CD4-positive, alpha-beta memory T cell (primary cell): ENCODE measurements at regions not wholly inside any gene's neighbourhood (a gene's known extent, or its start where the extent isn't known, plus 50 kb on each side); places are given as distances from the start of the nearest gene placed in this dataset.

Experiments used
- CTCF ChIA-PET: fragments of 350-600 bp; sonication (Branson Sonifier 250); formaldehyde crosslinking; loops from one replicate; lab custom pipeline; 2021; ENCODE audit warnings: inconsistent platforms; ENCODE audit not compliant: partially characterized antibody; lab: Charles Lee
- POLR2A ChIA-PET: fragments of 350-600 bp; sonication (Branson Sonifier 250); formaldehyde crosslinking; loops from one replicate; lab custom pipeline; 2021; ENCODE audit not compliant: partially characterized antibody; lab: Charles Lee
- DNase-seq, 5 donors: peaks; one replicate each; pipeline versions ENCODE4 v3.0.0 to v3.0.0-alpha.2; 2020 to 2022; ENCODE audit warnings: mixed read lengths in 1 of 5
- H3K27ac ChIP-seq: one replicate; pipeline ENCODE4 v1.7.0; 2013; ENCODE audit warnings: low read depth, low read length
- H3K27me3 ChIP-seq: 2 replicates; pipeline ENCODE4 v1.7.0; 2013; ENCODE audit warnings: mild to moderate bottlenecking, low read length, moderate library complexity; ENCODE audit not compliant: insufficient read depth
- H3K36me3 ChIP-seq: 2 replicates; pipeline ENCODE4 v1.7.0; 2013; ENCODE audit warnings: mild to moderate bottlenecking, low read length, moderate library complexity; ENCODE audit not compliant: insufficient read depth
- H3K4me1 ChIP-seq: 2 replicates; pipeline ENCODE4 v1.7.0; 2013; ENCODE audit warnings: mild to moderate bottlenecking, low read length, moderate library complexity; ENCODE audit not compliant: insufficient read depth
- H3K4me3 ChIP-seq, 2 donors: one replicate each; pipeline ENCODE4 v1.7.0; 2013; ENCODE audit warnings: low read length in 2 of 2, mild to moderate bottlenecking in 1 of 2
- H3K9me3 ChIP-seq, 2 donors: one replicate each; pipeline ENCODE4 v1.7.0; 2013; ENCODE audit warnings: low read length in 2 of 2, control low read depth in 1 of 2; ENCODE audit not compliant: control insufficient read depth in 1 of 2
- H3K27ac Mint-ChIP-seq, 7 donors: one replicate each; pipeline ENCODE4 v1.8.0; 2020 to 2021; ENCODE audit warnings: mixed read lengths in 7 of 7, mild to moderate bottlenecking in 6 of 7, inconsistent platforms in 3 of 7, moderate library complexity in 3 of 7
- H3K27me3 Mint-ChIP-seq, 2 donors: one replicate each; pipeline ENCODE4 v1.8.0; 2020 to 2021; ENCODE audit warnings: mixed read lengths in 2 of 2
- H3K36me3 Mint-ChIP-seq, 2 donors: one replicate each; pipeline ENCODE4 v1.8.0; 2020 to 2021; ENCODE audit warnings: mixed read lengths in 2 of 2, inconsistent platforms in 1 of 2, mild to moderate bottlenecking in 1 of 2
- H3K4me1 Mint-ChIP-seq, 4 donors: one replicate each; pipeline ENCODE4 v1.8.0; 2020 to 2021; ENCODE audit warnings: mixed read lengths in 4 of 4, mild to moderate bottlenecking in 1 of 4
- H3K4me3 Mint-ChIP-seq, 8 donors: one replicate each; pipeline ENCODE4 v1.8.0; 2020 to 2021; ENCODE audit warnings: mixed read lengths in 8 of 8, mild to moderate bottlenecking in 7 of 8, moderate library complexity in 6 of 8, inconsistent platforms in 3 of 8
- H3K9me3 Mint-ChIP-seq, 8 donors: one replicate each; pipeline ENCODE4 v1.8.0; 2020 to 2021; ENCODE audit warnings: mixed read lengths in 8 of 8, mild to moderate bottlenecking in 5 of 8, inconsistent platforms in 3 of 8, moderate library complexity in 1 of 8
- intact Hi-C: fragments of 100-400 bp; cut with micrococcal nuclease; formaldehyde crosslinking; loops from one replicate; pipeline ENCODE4 v1.15.1; 2023

- no peaks in the 10 kb centered on the region for H3K27me3 ChIP-seq
- no peak for DNase-seq
- H3K4me3 Mint-ChIP-seq = no peak overlapping the region
- peaks cover 1 to 3% of the 10 kb centered on the region in 2 donors for H3K27me3 Mint-ChIP-seq
- H3K9me3 Mint-ChIP-seq = peaks cover 0 to 3% (median 0%) of the 10 kb centered on the region in 8 donors
- H3K9me3 ChIP-seq = no peaks in the 10 kb centered on the region
- no peaks in the 10 kb centered on the region for H3K36me3 ChIP-seq
- H3K4me3 ChIP-seq = no peak overlapping the region
- H3K4me1 ChIP-seq = no peaks in the 10 kb centered on the region
- no peaks in the 10 kb centered on the region for H3K36me3 Mint-ChIP-seq
- CTCF ChIA-PET = no interaction called here
- POLR2A ChIA-PET = no interaction called here
- H3K27ac ChIP-seq = no peak overlapping the region
- no peak overlapping the region for H3K27ac Mint-ChIP-seq
- no peaks in the 10 kb centered on the region for H3K4me1 Mint-ChIP-seq
- intact Hi-C loops = no loop called here
These were observed 342.0 kb downstream of the TBC1D32 start for GRCh38 chr6:120992257-120992656.

- no peaks in the 10 kb centered on the region for H3K36me3 Mint-ChIP-seq
- Histone ChIP-seq H3K36me3 (no peaks in the 10 kb centered on the region), H3K4me3 (no peak overlapping the region), H3K27me3 (no peaks in the 10 kb centered on the region), H3K27ac (no peak overlapping the region), H3K9me3 (no peaks in the 10 kb centered on the region), H3K4me1 (no peaks in the 10 kb centered on the region)
- peaks cover 1 to 3% of the 10 kb centered on the region in 2 donors for H3K27me3 Mint-ChIP-seq
- peaks cover 0 to 4% (median 0%) of the 10 kb centered on the region in 8 donors for H3K9me3 Mint-ChIP-seq
- no peak overlapping the region for H3K27ac Mint-ChIP-seq
- intact Hi-C loops = no loop called here
- H3K4me1 Mint-ChIP-seq = no peaks in the 10 kb centered on the region
- ChIA-PET CTCF (no interaction called here), POLR2A (no interaction called here)
- DNase-seq = no peak
- H3K4me3 Mint-ChIP-seq = no peak overlapping the region
These were observed 343.4 kb downstream of the TBC1D32 start for GRCh38 chr6:120990866-120991265.

DNA sequence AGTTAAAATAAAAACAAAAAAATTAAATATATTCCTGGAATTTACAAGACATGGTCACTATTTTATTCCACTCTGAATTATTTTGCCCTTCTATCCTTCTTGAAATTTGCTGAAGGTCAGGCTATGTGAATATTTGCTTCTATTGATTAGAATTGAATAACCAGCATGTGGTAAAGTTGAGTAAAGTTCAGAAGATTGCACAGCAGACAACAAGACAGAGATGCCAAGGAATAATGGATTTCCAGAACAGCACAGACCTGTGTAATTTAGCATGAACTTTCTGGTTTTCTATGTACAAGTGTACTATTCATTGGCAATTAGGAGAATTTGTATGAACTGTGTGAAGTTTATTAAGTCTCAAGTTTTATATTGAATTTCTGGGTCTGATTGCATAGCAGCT lies 352.4 kb downstream of the TBC1D32 start:
- H3K9me3 ChIP-seq = no peaks in the 10 kb centered on the region
- no peaks in the 10 kb centered on the region for H3K27me3 Mint-ChIP-seq
- no peaks in the 10 kb centered on the region for H3K4me1 Mint-ChIP-seq
- DNase-seq = no peak
- POLR2A ChIA-PET = no interaction called here
- no peaks in the 10 kb centered on the region for H3K4me1 ChIP-seq
- H3K9me3 Mint-ChIP-seq = peaks cover 0 to 3% (median 0%) of the 10 kb centered on the region in 8 donors
- intact Hi-C loops = no loop called here
- H3K4me3 ChIP-seq = no peak overlapping the region
- no peaks in the 10 kb centered on the region for H3K36me3 ChIP-seq
- no peak overlapping the region for H3K4me3 Mint-ChIP-seq
- CTCF ChIA-PET = no interaction called here
- no peaks in the 10 kb centered on the region for H3K36me3 Mint-ChIP-seq
- H3K27ac Mint-ChIP-seq = no peak overlapping the region
- H3K27ac ChIP-seq = no peak overlapping the region
- H3K27me3 ChIP-seq = no peaks in the 10 kb centered on the region

GRCh38 chr6:120966321-120966720 lies 368.0 kb downstream of the TBC1D32 start:
- intact Hi-C loops = no loop called here
- no peak overlapping the region for H3K27ac ChIP-seq
- H3K4me1 Mint-ChIP-seq = no peaks in the 10 kb centered on the region
- DNase-seq = no peak
- no peaks in the 10 kb centered on the region for H3K27me3 ChIP-seq
- ChIA-PET POLR2A (no interaction called here), CTCF (no interaction called here)
- H3K36me3 ChIP-seq = no peaks in the 10 kb centered on the region
- H3K36me3 Mint-ChIP-seq = no peaks in the 10 kb centered on the region
- H3K4me1 ChIP-seq = no peaks in the 10 kb centered on the region
- H3K9me3 ChIP-seq = no peaks in the 10 kb centered on the region
- no peak overlapping the region for H3K27ac Mint-ChIP-seq
- peaks cover 0 to 2% (median 0%) of the 10 kb centered on the region in 8 donors for H3K9me3 Mint-ChIP-seq
- no peaks in the 10 kb centered on the region for H3K27me3 Mint-ChIP-seq
- H3K4me3 ChIP-seq = no peak overlapping the region
- H3K4me3 Mint-ChIP-seq = no peak overlapping the region

GRCh38 chr6:120965814-120966213 lies 368.5 kb downstream of the TBC1D32 start:
- no peaks in the 10 kb centered on the region for H3K36me3 ChIP-seq
- Mint-ChIP-seq H3K27me3 (no peaks in the 10 kb centered on the region), H3K27ac (no peak overlapping the region), H3K4me1 (no peaks in the 10 kb centered on the region), H3K4me3 (no peak overlapping the region), H3K9me3 (peaks cover 0 to 2% (median 0%) of the 10 kb centered on the region in 8 donors), H3K36me3 (no peaks in the 10 kb centered on the region)
- ChIA-PET POLR2A (no interaction called here), CTCF (no interaction called here)
- no peak for DNase-seq
- H3K9me3 ChIP-seq = no peaks in the 10 kb centered on the region
- no peak overlapping the region for H3K4me3 ChIP-seq
- no peaks in the 10 kb centered on the region for H3K27me3 ChIP-seq
- no peak overlapping the region for H3K27ac ChIP-seq
- intact Hi-C loops = no loop called here
- no peaks in the 10 kb centered on the region for H3K4me1 ChIP-seq

DNA sequence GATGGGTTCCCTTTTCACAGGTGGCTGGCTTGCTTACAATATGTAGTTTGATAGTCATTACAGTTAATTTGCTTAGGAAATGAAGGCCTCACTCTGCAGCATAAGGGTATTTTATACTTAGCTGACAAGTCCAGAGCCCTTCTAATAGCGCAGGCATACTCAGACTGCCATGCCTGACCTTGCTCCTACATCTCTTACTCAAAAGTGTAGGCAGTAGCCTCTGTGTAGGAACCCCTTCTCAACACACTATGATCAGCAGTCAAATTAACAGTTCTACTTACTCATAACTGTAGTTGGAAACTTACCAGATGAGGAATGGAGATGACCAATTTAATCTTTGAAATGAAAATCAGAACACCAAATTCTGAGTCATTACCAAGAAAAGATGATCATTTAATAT lies 373.5 kb downstream of the TBC1D32 start:
- intact Hi-C loops = no loop called here

DNA sequence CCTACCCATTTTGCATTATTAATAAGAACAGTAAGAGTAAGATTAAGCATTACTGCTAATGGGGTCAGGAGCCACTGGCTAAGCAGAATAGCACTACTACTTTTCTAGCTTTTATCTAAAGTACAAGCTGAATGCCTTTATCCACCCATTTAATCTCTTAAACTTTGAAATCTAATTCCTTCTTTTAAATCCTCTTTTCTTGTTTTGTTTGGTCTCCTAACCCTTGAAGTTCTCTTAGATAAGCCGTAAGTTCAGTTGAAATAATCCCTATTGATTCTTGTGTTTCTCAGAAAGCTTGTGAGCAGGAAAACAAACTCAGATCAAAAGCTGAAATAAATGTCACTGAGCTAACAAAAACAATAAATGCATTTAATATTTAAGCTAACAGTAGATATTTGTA lies 380.2 kb downstream of the TBC1D32 start:
- no peaks in the 10 kb centered on the region for H3K27me3 ChIP-seq
- Mint-ChIP-seq H3K36me3 (no peaks in the 10 kb centered on the region), H3K4me1 (no peaks in the 10 kb centered on the region), H3K9me3 (peaks cover 0 to 2% (median 0%) of the 10 kb centered on the region in 8 donors), H3K27me3 (no peaks in the 10 kb centered on the region), H3K4me3 (no peak overlapping the region), H3K27ac (no peak overlapping the region)
- no peak for DNase-seq
- intact Hi-C loops = no loop called here
- H3K36me3 ChIP-seq = no peaks in the 10 kb centered on the region
- no peaks in the 10 kb centered on the region for H3K4me1 ChIP-seq
- H3K4me3 ChIP-seq = no peak overlapping the region
- POLR2A ChIA-PET = no interaction called here
- no peaks in the 10 kb centered on the region for H3K9me3 ChIP-seq
- no peak overlapping the region for H3K27ac ChIP-seq
- CTCF ChIA-PET = no interaction called here

More for the DNA sequence above, 373.5 kb downstream of the TBC1D32 start:
- Histone ChIP-seq H3K27me3 (no peaks in the 10 kb centered on the region), H3K9me3 (no peaks in the 10 kb centered on the region), H3K4me1 (no peaks in the 10 kb centered on the region), H3K36me3 (no peaks in the 10 kb centered on the region), H3K27ac (no peak overlapping the region), H3K4me3 (no peak overlapping the region)
- H3K4me3 Mint-ChIP-seq = no peak overlapping the region
- POLR2A ChIA-PET = no interaction called here
- no peaks in the 10 kb centered on the region for H3K4me1 Mint-ChIP-seq
- DNase-seq = no peak
- no peaks in the 10 kb centered on the region for H3K36me3 Mint-ChIP-seq
- H3K9me3 Mint-ChIP-seq = peaks cover 0 to 2% (median 0%) of the 10 kb centered on the region in 8 donors
- CTCF ChIA-PET = no interaction called here
- H3K27me3 Mint-ChIP-seq = no peaks in the 10 kb centered on the region
- no peak overlapping the region for H3K27ac Mint-ChIP-seq

GRCh38 chr6:120951258-120951657 lies 383.0 kb downstream of the TBC1D32 start:
- DNase-seq = no peak
- ChIA-PET CTCF (no interaction called here), POLR2A (no interaction called here)
- Histone ChIP-seq H3K4me3 (no peak overlapping the region), H3K27me3 (no peaks in the 10 kb centered on the region), H3K4me1 (no peaks in the 10 kb centered on the region), H3K36me3 (no peaks in the 10 kb centered on the region), H3K9me3 (no peaks in the 10 kb centered on the region), H3K27ac (no peak overlapping the region)
- no peaks in the 10 kb centered on the region for H3K27me3 Mint-ChIP-seq
- peaks cover 0 to 2% (median 0%) of the 10 kb centered on the region in 8 donors for H3K9me3 Mint-ChIP-seq
- no peak overlapping the region for H3K4me3 Mint-ChIP-seq
- intact Hi-C loops = no loop called here
- no peak overlapping the region for H3K27ac Mint-ChIP-seq
- no peaks in the 10 kb centered on the region for H3K4me1 Mint-ChIP-seq
- H3K36me3 Mint-ChIP-seq = no peaks in the 10 kb centered on the region
